ENCODE measurements at regions not wholly inside any gene's neighbourhood (a gene's known extent, or its start where the extent isn't known, plus 50 kb on each side); places are given as distances from the start of the nearest gene placed in this dataset.

- TF ChIP-seq CTCF (IDR thresholded peaks at IDR 0.05 in 2 of 3, conservative IDR thresholded peaks at IDR 0.05 in 1 of 3; ENCODE audit: borderline replicate concordance in 1 of 3, insufficient read depth in 1 of 3, low read depth in 2 of 3, low read length in 2 of 3): no peak
- no peak for TF ChIP-seq POLR2A (IDR thresholded peaks at IDR 0.05; ENCODE audit: borderline replicate concordance, extremely low read depth, insufficient read depth, insufficient read length)
These were observed 540.4 kb upstream of the NBEA start for GRCh38 chr13:34401696-34402095.
